ENCODE measurements at regions not wholly inside any gene's neighbourhood (a gene's known extent, or its start where the extent isn't known, plus 50 kb on each side); places are given as distances from the start of the nearest gene placed in this dataset.

DNA sequence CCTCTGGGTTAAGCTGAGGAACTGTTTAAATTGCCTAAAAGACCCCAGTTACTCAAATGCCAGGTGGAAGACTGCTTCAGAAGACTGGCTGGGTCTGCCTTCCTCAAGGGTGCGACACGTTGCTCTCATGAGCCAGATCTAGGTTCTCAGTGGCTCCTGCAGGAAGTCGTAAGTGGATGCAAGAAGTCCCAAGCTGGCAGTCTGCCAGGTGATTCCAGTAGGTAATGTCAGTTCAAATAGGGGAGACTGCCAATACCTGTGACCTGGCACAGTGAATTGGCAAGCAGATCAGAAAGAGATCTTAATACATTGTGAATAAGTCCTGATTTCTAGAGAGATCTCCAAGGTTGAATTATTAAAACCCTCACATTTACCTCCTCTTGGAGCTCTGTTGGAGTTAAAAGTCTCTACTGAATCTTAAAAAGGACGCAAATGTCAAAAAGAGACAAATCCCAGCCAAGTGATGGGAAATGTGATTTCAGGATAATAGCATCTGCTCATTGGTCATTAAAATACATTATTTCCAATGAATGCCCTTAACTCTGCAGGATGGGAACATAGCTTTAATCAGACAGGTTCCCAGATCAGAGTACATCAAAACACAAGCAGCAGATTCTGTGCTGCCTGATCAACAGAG, 98.8 kb upstream of the FRMD6 start:
- TF ChIP-seq, protein P1, sequence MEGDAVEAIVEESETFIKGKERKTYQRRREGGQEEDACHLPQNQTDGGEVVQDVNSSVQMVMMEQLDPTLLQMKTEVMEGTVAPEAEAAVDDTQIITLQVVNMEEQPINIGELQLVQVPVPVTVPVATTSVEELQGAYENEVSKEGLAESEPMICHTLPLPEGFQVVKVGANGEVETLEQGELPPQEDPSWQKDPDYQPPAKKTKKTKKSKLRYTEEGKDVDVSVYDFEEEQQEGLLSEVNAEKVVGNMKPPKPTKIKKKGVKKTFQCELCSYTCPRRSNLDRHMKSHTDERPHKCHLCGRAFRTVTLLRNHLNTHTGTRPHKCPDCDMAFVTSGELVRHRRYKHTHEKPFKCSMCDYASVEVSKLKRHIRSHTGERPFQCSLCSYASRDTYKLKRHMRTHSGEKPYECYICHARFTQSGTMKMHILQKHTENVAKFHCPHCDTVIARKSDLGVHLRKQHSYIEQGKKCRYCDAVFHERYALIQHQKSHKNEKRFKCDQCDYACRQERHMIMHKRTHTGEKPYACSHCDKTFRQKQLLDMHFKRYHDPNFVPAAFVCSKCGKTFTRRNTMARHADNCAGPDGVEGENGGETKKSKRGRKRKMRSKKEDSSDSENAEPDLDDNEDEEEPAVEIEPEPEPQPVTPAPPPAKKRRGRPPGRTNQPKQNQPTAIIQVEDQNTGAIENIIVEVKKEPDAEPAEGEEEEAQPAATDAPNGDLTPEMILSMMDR (IDR thresholded peaks at IDR 0.05) = no peak
- no peak for TF ChIP-seq POLR2AphosphoS5 (IDR thresholded peaks at IDR 0.05)
